SK-N-SH (cell line): ENCODE measurements at regions not wholly inside any gene's neighbourhood (a gene's known extent, or its start where the extent isn't known, plus 50 kb on each side); places are given as distances from the start of the nearest gene placed in this dataset.
A peak's percentile ranks its signal among the peaks of the same experiment; 100 is the strongest.

ENCODE experiments used
- CTCF ChIA-PET: fragments of 300-600, 350-600 bp; formaldehyde crosslinking; extraction: SDS; loops from one replicate; lab custom pipeline; 2021; lab: Yijun Ruan, JAX
- POLR2A ChIA-PET: fragments of 350-600 bp; sonication (Branson Sonifier 250); formaldehyde crosslinking; extraction: SDS; loops from one replicate; lab custom pipeline; 2020; ENCODE audit warnings: antibody characterized with exemption, inconsistent platforms; lab: Yijun Ruan, JAX
- DNase-seq: peaks from one replicate; pipeline ENCODE4 v3.0.0; 2012
- H2AFZ ChIP-seq: fragments of 200-600 bp; sonication (generic); 2 replicates; pipeline ENCODE4 v1.8.1; 2016; ENCODE audit warnings: antibody characterized with exemption, mild to moderate bottlenecking, low read depth
- H3F3A ChIP-seq: fragments of 200-600 bp; sonication (generic); replicated peaks from 2 replicates; pipeline ENCODE3; 2016; ENCODE audit warnings: antibody characterized with exemption, mild to moderate bottlenecking; ENCODE audit not compliant: insufficient read depth
- H3K27ac ChIP-seq, 2 experiments: fragments of 200-500 bp in 1 of 2; fragments of 200-600 bp in 1 of 2; sonication (Bioruptor generic) in 1 of 2; sonication (generic), shearing (Covaris generic) in 1 of 2; 2 replicates each; pipeline versions ENCODE4 v1.5.1 to v1.6.1; 2014 to 2016; ENCODE audit warnings: low read depth in 2 of 2, inconsistent platforms in 1 of 2, low read length in 1 of 2, mild to moderate bottlenecking in 1 of 2, mixed read lengths in 1 of 2
- H3K27me3 ChIP-seq: fragments of 200-600 bp; sonication (generic), shearing (Covaris generic); 2 replicates; pipeline ENCODE4 v1.6.1; 2016; ENCODE audit warnings: mixed run types; ENCODE audit not compliant: insufficient read depth
- H3K36me3 ChIP-seq, 2 experiments: fragments of 200-500 bp in 1 of 2; fragments of 200-600 bp in 1 of 2; sonication (Bioruptor generic) in 1 of 2; sonication (generic) in 1 of 2; replicated peaks in 1 of 2; 2 replicates each; pipeline versions ENCODE3 to v1.5.1; 2014 to 2016; ENCODE audit warnings: low read length in 1 of 2, mild to moderate bottlenecking in 1 of 2; ENCODE audit not compliant: insufficient read depth in 2 of 2, control insufficient read depth in 1 of 2
- H3K4me1 ChIP-seq, 2 experiments: fragments of 200-500 bp in 1 of 2; fragments of 200-600 bp in 1 of 2; sonication (Bioruptor generic) in 1 of 2; sonication (generic), shearing (Covaris generic) in 1 of 2; 2 replicates each; pipeline versions ENCODE4 v1.5.1 to v1.6.1; 2014 to 2016; ENCODE audit warnings: low read depth in 1 of 2, low read length in 1 of 2, mixed run types in 1 of 2; ENCODE audit not compliant: insufficient read depth in 2 of 2, control insufficient read depth in 1 of 2
- H3K4me2 ChIP-seq: fragments of 200-600 bp; sonication (generic), shearing (Covaris generic); 2 replicates; pipeline ENCODE4 v1.6.1; 2017; ENCODE audit warnings: mixed run types
- H3K4me3 ChIP-seq, 2 experiments: fragments of 200-500 bp in 1 of 2; fragments of 200-600 bp in 1 of 2; sonication (Bioruptor generic) in 1 of 2; sonication (generic), shearing (Covaris generic) in 1 of 2; 2 replicates each; pipeline versions ENCODE4 v1.5.1 to v1.8.1; 2014 to 2016; ENCODE audit warnings: low read depth in 2 of 2, inconsistent platforms in 1 of 2, low read length in 1 of 2, mild to moderate bottlenecking in 1 of 2, mixed read lengths in 1 of 2, moderate library complexity in 1 of 2
- H3K79me2 ChIP-seq: fragments of 200-600 bp; sonication (generic); 2 replicates; pipeline ENCODE4 v1.8.1; 2017; ENCODE audit warnings: mild to moderate bottlenecking; ENCODE audit not compliant: insufficient read depth
- H3K9ac ChIP-seq: fragments of 200-600 bp; sonication (generic); 2 replicates; pipeline ENCODE4 v1.6.1; 2017; ENCODE audit warnings: mixed run types
- H3K9me2 ChIP-seq: fragments of 200-600 bp; sonication (generic); 2 replicates; pipeline ENCODE4 v1.6.1; 2017; ENCODE audit warnings: mixed run types
- H3K9me3 ChIP-seq: fragments of 200-600 bp; sonication (generic); 2 replicates; pipeline ENCODE4 v1.6.1; 2017; ENCODE audit warnings: mixed run types, mild to moderate bottlenecking, moderate library complexity
- H4K20me1 ChIP-seq: fragments of 200-600 bp; sonication (generic); 2 replicates; pipeline ENCODE4 v1.6.1; 2017; ENCODE audit warnings: mild to moderate bottlenecking, mixed run types; ENCODE audit not compliant: insufficient read depth
- CTCF ChIP-seq: fragments of 200-600 bp; sonication (generic); IDR thresholded peaks from 2 replicates; pipeline ENCODE4 v1.6.1; 2017; ENCODE audit warnings: antibody characterized with exemption, mild to moderate bottlenecking, moderate library complexity
- EP300 ChIP-seq, 2 experiments: IDR thresholded peaks; 2 replicates each; pipeline versions ENCODE4 v1.4.0 to v1.6.1; 2012; ENCODE audit warnings: borderline replicate concordance in 1 of 2, low read depth in 1 of 2, low read length in 1 of 2
- EZH2phosphoT487 ChIP-seq: fragments of 200-600 bp; sonication (generic); IDR thresholded peaks from 2 replicates; pipeline ENCODE4 v1.6.1; 2017; ENCODE audit warnings: low read depth, mixed run types, mild to moderate bottlenecking, antibody characterized with exemption, moderate library complexity, borderline replicate concordance
- FOSL2 ChIP-seq: IDR thresholded peaks from 2 replicates; pipeline ENCODE4 v1.4.0; 2012; ENCODE audit warnings: low read depth, mild to moderate bottlenecking, moderate library complexity, borderline replicate concordance
- FOXJ3 ChIP-seq: sonication (generic); formaldehyde crosslinking; IDR thresholded peaks from 2 replicates; pipeline ENCODE4 v1.5.1; 2020; ENCODE audit warnings: mild to moderate bottlenecking, missing genetic modification reagents
- GABPA ChIP-seq: IDR thresholded peaks from 2 replicates; pipeline ENCODE4 v1.4.0; 2012; ENCODE audit warnings: low read depth, mild to moderate bottlenecking
- JUND ChIP-seq: IDR thresholded peaks from 2 replicates; pipeline ENCODE4 v1.4.0; 2012
- MXI1 ChIP-seq: IDR thresholded peaks from 2 replicates; pipeline ENCODE4 v1.6.1; 2012; ENCODE audit warnings: mild to moderate bottlenecking, low read depth, low read length, improper control_type of control experiment
- NFIC ChIP-seq: IDR thresholded peaks from 2 replicates; pipeline ENCODE4 v1.4.0; 2012; ENCODE audit warnings: borderline replicate concordance
- NRF1 ChIP-seq: IDR thresholded peaks from 2 replicates; pipeline ENCODE4 v1.6.1; 2012; ENCODE audit warnings: low read depth, mild to moderate bottlenecking, low read length
- PBX3 ChIP-seq: IDR thresholded peaks from 2 replicates; pipeline ENCODE4; 2012
- POLR2AphosphoS5 ChIP-seq: IDR thresholded peaks from 2 replicates; pipeline ENCODE4 v1.6.1; 2012; ENCODE audit warnings: low read depth, low read length
- RCOR1 ChIP-seq: fragments of 150-350 bp; IDR thresholded peaks from 2 replicates; pipeline ENCODE4 v1.6.1; 2017; ENCODE audit warnings: antibody characterized with exemption, low read length
- RXRA ChIP-seq: IDR thresholded peaks from 2 replicates; pipeline ENCODE4 v1.4.0; 2012; ENCODE audit warnings: low read depth, mild to moderate bottlenecking, borderline replicate concordance
- SIN3A ChIP-seq: IDR thresholded peaks from 2 replicates; pipeline ENCODE4 v1.6.1; 2012; ENCODE audit warnings: low read depth, mild to moderate bottlenecking, low read length, moderate library complexity, borderline replicate concordance
- SMC3 ChIP-seq: IDR thresholded peaks from 2 replicates; pipeline ENCODE4 v1.6.1; 2012; ENCODE audit warnings: low read depth, low read length, improper control_type of control experiment
- TAF1 ChIP-seq: IDR thresholded peaks from 2 replicates; pipeline ENCODE4 v1.6.1; 2012; ENCODE audit warnings: low read depth, mild to moderate bottlenecking, low read length, moderate library complexity, borderline replicate concordance
- TCF12 ChIP-seq: IDR thresholded peaks from 2 replicates; pipeline ENCODE4 v1.4.0; 2012
- TEAD4 ChIP-seq: IDR thresholded peaks from 2 replicates; pipeline ENCODE4 v1.4.0; 2012; ENCODE audit warnings: mild to moderate bottlenecking, borderline replicate concordance; ENCODE audit not compliant: insufficient read depth
- USF2 ChIP-seq: fragments of 150-350 bp; IDR thresholded peaks from 2 replicates; pipeline ENCODE4 v1.6.1; 2017; ENCODE audit warnings: antibody characterized with exemption, low read length, low read depth, borderline replicate concordance
- YY1 ChIP-seq: IDR thresholded peaks from 2 replicates; pipeline ENCODE4 v1.4.0; 2012; ENCODE audit warnings: low read depth, mild to moderate bottlenecking
- ZBTB33 ChIP-seq: IDR thresholded peaks from 2 replicates; pipeline ENCODE4 v1.4.0; 2012; ENCODE audit warnings: low read depth, borderline replicate concordance
- WGBS: methylation state at CpG from one replicate; pipeline ENCODE4 v1.1.6; 2017; ENCODE audit warnings: low lambda C conversion rate; 5-methylcytosine and 5-hydroxymethylcytosine counted together
- TF ChIP-seq, protein P1 (sequence below): IDR thresholded peaks from 2 replicates; pipeline ENCODE4 v1.4.0; 2012; ENCODE audit warnings: low read depth, borderline replicate concordance
- TF ChIP-seq, protein P2 (sequence below): IDR thresholded peaks from 2 replicates; pipeline ENCODE4 v1.4.0; 2012; ENCODE audit warnings: low read depth

DNA sequence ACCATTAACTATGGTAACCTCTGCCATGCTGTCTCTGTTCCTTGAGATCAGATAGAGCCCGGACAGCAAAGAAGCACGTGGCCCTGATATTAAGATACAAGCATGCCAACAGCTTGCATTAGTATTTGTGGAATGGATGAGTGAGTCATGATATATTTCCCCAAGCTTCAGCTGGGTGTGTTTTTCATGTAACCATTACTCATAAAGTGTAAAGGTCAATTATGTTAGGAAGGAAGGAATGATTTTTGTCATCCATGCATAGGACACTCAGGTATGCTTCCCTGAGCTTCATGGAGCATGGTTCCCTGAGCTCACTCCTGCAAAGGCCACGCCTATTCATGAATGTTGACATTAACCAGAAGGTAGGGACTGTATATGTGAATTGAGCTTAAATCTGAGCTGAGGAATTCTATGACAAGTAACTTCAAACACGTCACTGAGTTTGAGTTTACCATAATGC lies 74.6 kb downstream of the ARL4C start:
- Histone ChIP-seq H3K9me2 (no peaks in the 10 kb centered on the region), H3K27me3 (no peaks in the 10 kb centered on the region), H3K79me2 (no peaks in the 10 kb centered on the region), H3K9ac (no peak overlapping the region), H3F3A (no peaks in the 10 kb centered on the region), H3K27ac (peak overlapping the region in 1 of 2 experiments; percentile 37; a peak in 3 of 4 replicates), H3K4me3 (no peak overlapping the region), H4K20me1 (no peaks in the 10 kb centered on the region), H3K36me3 (no peaks in the 10 kb centered on the region), H3K4me1 (no peaks in the 10 kb centered on the region; a peak in 1 of 4 replicates), H3K4me2 (no peak overlapping the region), H2AFZ (no peak overlapping the region), H3K9me3 (no peaks in the 10 kb centered on the region)
- 25% methylated on average over 4 of the region's 4 CpGs for WGBS
- TF ChIP-seq PBX3: peak; percentile 94
- peak; percentile 98 for TF ChIP-seq FOSL2
- TF ChIP-seq CTCF: no peak
- TF ChIP-seq, protein P1, sequence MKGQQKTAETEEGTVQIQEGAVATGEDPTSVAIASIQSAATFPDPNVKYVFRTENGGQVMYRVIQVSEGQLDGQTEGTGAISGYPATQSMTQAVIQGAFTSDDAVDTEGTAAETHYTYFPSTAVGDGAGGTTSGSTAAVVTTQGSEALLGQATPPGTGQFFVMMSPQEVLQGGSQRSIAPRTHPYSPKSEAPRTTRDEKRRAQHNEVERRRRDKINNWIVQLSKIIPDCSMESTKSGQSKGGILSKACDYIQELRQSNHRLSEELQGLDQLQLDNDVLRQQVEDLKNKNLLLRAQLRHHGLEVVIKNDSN: peak; percentile 80; the same call in 1 of the 2 replicates
- no peak for TF ChIP-seq USF2
- TF ChIP-seq YY1: no peak
- TF ChIP-seq EP300 (IDR thresholded peaks at IDR 0.05; ENCODE audit: borderline replicate concordance in 1 of 2, low read depth in 1 of 2, low read length in 1 of 2): peak in 1 of 2 experiments; percentile 83; a peak in 1 of 4 replicates
- TF ChIP-seq FOXJ3 (CRISPR knock-in tag): no peak
- TF ChIP-seq RCOR1: no peak
- no peak for TF ChIP-seq GABPA
- no peak for TF ChIP-seq TAF1
- TF ChIP-seq NRF1: no peak
- peak; percentile 84; the same call in 1 of the 2 replicates for TF ChIP-seq RXRA
- peak; percentile 92 for TF ChIP-seq TCF12
- TF ChIP-seq EZH2phosphoT487: no peak
- TF ChIP-seq NFIC: peak; percentile 72; the same call in 1 of the 2 replicates
- no peak for TF ChIP-seq SMC3
- TF ChIP-seq JUND: peak; percentile 96
- TF ChIP-seq POLR2AphosphoS5: peak; percentile 72; the same call in 1 of the 2 replicates
- TF ChIP-seq ZBTB33: peak; percentile 50; the same call in 1 of the 2 replicates
- TF ChIP-seq TEAD4: 0 out of 2 replicates have a peak, but pooled peaks have one; percentile 70
- TF ChIP-seq, protein P2, sequence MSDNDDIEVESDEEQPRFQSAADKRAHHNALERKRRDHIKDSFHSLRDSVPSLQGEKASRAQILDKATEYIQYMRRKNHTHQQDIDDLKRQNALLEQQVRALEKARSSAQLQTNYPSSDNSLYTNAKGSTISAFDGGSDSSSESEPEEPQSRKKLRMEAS: peak; percentile 99
- peak; percentile 42; the same call in 1 of the 2 replicates for TF ChIP-seq MXI1
- TF ChIP-seq SIN3A: peak; percentile 91
- ChIA-PET POLR2A (no interaction called here), CTCF (interaction anchor here (0.9 to 1.1 kb wide), 2 partner anchors 9 to 287 kb away, joined by 3 to 4 read pairs; no protein-coding TSS in a partner anchor)
- DNase-seq: no peak
